ENCODE measurements at regions not wholly inside any gene's neighbourhood (a gene's known extent, or its start where the extent isn't known, plus 50 kb on each side); places are given as distances from the start of the nearest gene placed in this dataset.
A peak's percentile ranks its signal among the peaks of the same experiment; 100 is the strongest.
"Not testable (repeated sequence)": the region's sequence is repeated elsewhere in the genome, so short reads cannot be mapped to it uniquely, and the experiment has no call there.

GRCh38 chr5:103901885-103902284, 339.3 kb upstream of the NUDT12 start:
- Histone ChIP-seq H3K4me3 (no peak overlapping the region), H3K36me3 (no peaks in the 10 kb centered on the region), H3K27me3 (no peaks in the 10 kb centered on the region), H3K9me3 (no peaks in the 10 kb centered on the region)
- DNase-seq: no peak

- no peak overlapping the region for H3K4me3 ChIP-seq
- no peaks in the 10 kb centered on the region for H3K9me3 ChIP-seq
- no peak for DNase-seq
- H3K36me3 ChIP-seq: no peaks in the 10 kb centered on the region
- no peaks in the 10 kb centered on the region for H3K27me3 ChIP-seq
Measured at GRCh38 chr5:103896593-103896992, 334.0 kb upstream of the NUDT12 start.

- H3K27me3 ChIP-seq: no peaks in the 10 kb centered on the region
- H3K9me3 ChIP-seq: no peaks in the 10 kb centered on the region
- no peaks in the 10 kb centered on the region for H3K36me3 ChIP-seq
- H3K4me3 ChIP-seq: no peak overlapping the region
- DNase-seq: no peak
Measured at GRCh38 chr5:103895738-103896137, 333.1 kb upstream of the NUDT12 start.

GRCh38 chr5:103894882-103895281, 332.3 kb upstream of the NUDT12 start:
- no peaks in the 10 kb centered on the region for H3K9me3 ChIP-seq
- H3K4me3 ChIP-seq: no peak overlapping the region
- no peaks in the 10 kb centered on the region for H3K36me3 ChIP-seq
- no peaks in the 10 kb centered on the region for H3K27me3 ChIP-seq
- DNase-seq: peak; percentile 2

- DNase-seq: no peak
- H3K9me3 ChIP-seq: no peaks in the 10 kb centered on the region
- no peaks in the 10 kb centered on the region for H3K27me3 ChIP-seq
- no peak overlapping the region for H3K4me3 ChIP-seq
- no peaks in the 10 kb centered on the region for H3K36me3 ChIP-seq
Measured at GRCh38 chr5:103891151-103891550, 328.6 kb upstream of the NUDT12 start.

- Histone ChIP-seq H3K4me3 (no peak overlapping the region), H3K36me3 (no peaks in the 10 kb centered on the region), H3K27me3 (no peaks in the 10 kb centered on the region), H3K9me3 (no peaks in the 10 kb centered on the region)
- DNase-seq: no peak
Measured at GRCh38 chr5:103890313-103890712, 327.7 kb upstream of the NUDT12 start.

GRCh38 chr5:103889500-103890209, 327.1 kb upstream of the NUDT12 start:
- DNase-seq: no peak
- Histone ChIP-seq H3K36me3 (no peaks in the 10 kb centered on the region), H3K9me3 (no peaks in the 10 kb centered on the region), H3K4me3 (no peak overlapping the region), H3K27me3 (no peaks in the 10 kb centered on the region)

- H3K9me3 ChIP-seq: no peaks in the 10 kb centered on the region
- no peaks in the 10 kb centered on the region for H3K27me3 ChIP-seq
- H3K36me3 ChIP-seq: no peaks in the 10 kb centered on the region
- DNase-seq: no peak
- no peak overlapping the region for H3K4me3 ChIP-seq
Measured at GRCh38 chr5:103886826-103887225, 324.2 kb upstream of the NUDT12 start.

GRCh38 chr5:103883143-103883542, 320.6 kb upstream of the NUDT12 start:
- H3K36me3 ChIP-seq: no peaks in the 10 kb centered on the region
- no peaks in the 10 kb centered on the region for H3K27me3 ChIP-seq
- no peaks in the 10 kb centered on the region for H3K9me3 ChIP-seq
- H3K4me3 ChIP-seq: no peak overlapping the region
- no peak for DNase-seq

- Histone ChIP-seq H3K4me3 (no peak overlapping the region), H3K27me3 (no peaks in the 10 kb centered on the region), H3K9me3 (no peaks in the 10 kb centered on the region), H3K36me3 (no peaks in the 10 kb centered on the region)
- DNase-seq: no peak
Measured at GRCh38 chr5:103881560-103881959, 319.0 kb upstream of the NUDT12 start.

- Histone ChIP-seq H3K9me3 (no peaks in the 10 kb centered on the region), H3K36me3 (no peaks in the 10 kb centered on the region), H3K27me3 (no peaks in the 10 kb centered on the region), H3K4me3 (no peak overlapping the region)
- no peak for DNase-seq
Measured at GRCh38 chr5:103867857-103868598, 305.4 kb upstream of the NUDT12 start.

GRCh38 chr5:103866169-103866568, 303.6 kb upstream of the NUDT12 start:
- no peaks in the 10 kb centered on the region for H3K27me3 ChIP-seq
- no peak for DNase-seq
- H3K36me3 ChIP-seq: no peaks in the 10 kb centered on the region
- H3K4me3 ChIP-seq: no peak overlapping the region
- H3K9me3 ChIP-seq: no peaks in the 10 kb centered on the region

GRCh38 chr5:103862398-103862797, 299.8 kb upstream of the NUDT12 start:
- Histone ChIP-seq H3K4me3 (no peak overlapping the region), H3K36me3 (no peaks in the 10 kb centered on the region), H3K27me3 (no peaks in the 10 kb centered on the region), H3K9me3 (no peaks in the 10 kb centered on the region)
- no peak for DNase-seq

GRCh38 chr5:103860327-103860726, 297.7 kb upstream of the NUDT12 start:
- H3K9me3 ChIP-seq: no peaks in the 10 kb centered on the region
- H3K27me3 ChIP-seq: no peaks in the 10 kb centered on the region
- no peak for DNase-seq
- no peak overlapping the region for H3K4me3 ChIP-seq
- no peaks in the 10 kb centered on the region for H3K36me3 ChIP-seq

GRCh38 chr5:103858367-103858766, 295.8 kb upstream of the NUDT12 start:
- not testable (repeated sequence) for H3K9me3 ChIP-seq, H3K36me3 ChIP-seq, H3K4me3 ChIP-seq, DNase-seq, H3K27me3 ChIP-seq

- DNase-seq: no peak
- no peaks in the 10 kb centered on the region for H3K9me3 ChIP-seq
- no peaks in the 10 kb centered on the region; the same call in 1 of the 2 replicates for H3K36me3 ChIP-seq
- H3K27me3 ChIP-seq: no peaks in the 10 kb centered on the region
- no peak overlapping the region for H3K4me3 ChIP-seq
Measured at GRCh38 chr5:103851091-103851490, 288.5 kb upstream of the NUDT12 start.

- no peak for DNase-seq
- Histone ChIP-seq H3K4me3 (no peak overlapping the region), H3K27me3 (no peaks in the 10 kb centered on the region), H3K9me3 (no peaks in the 10 kb centered on the region), H3K36me3 (no peaks in the 10 kb centered on the region; the same call in 1 of the 2 replicates)
Measured at GRCh38 chr5:103849934-103850333, 287.3 kb upstream of the NUDT12 start.

GRCh38 chr5:103847060-103847459, 284.5 kb upstream of the NUDT12 start:
- Histone ChIP-seq H3K4me3 (no peak overlapping the region), H3K27me3 (no peaks in the 10 kb centered on the region)
- DNase-seq: no peak

More at GRCh38 chr5:103847060-103847459, 284.5 kb upstream of the NUDT12 start:
- Histone ChIP-seq H3K36me3 (no peaks in the 10 kb centered on the region; the same call in 1 of the 2 replicates), H3K9me3 (no peaks in the 10 kb centered on the region)

Data from MG63 (cell line).